Stimulated activated CD4-positive, alpha-beta T cell treated with anti-CD3 and anti-CD28 coated beads, Interleukin-1b, Interleukin-23, amount 100 ng/mL, for 1 hour (primary cell): ENCODE measurements at regions not wholly inside any gene's neighbourhood (a gene's known extent, or its start where the extent isn't known, plus 50 kb on each side); places are given as distances from the start of the nearest gene placed in this dataset.
"Not testable (repeated sequence)": the region's sequence is repeated elsewhere in the genome, so short reads cannot be mapped to it uniquely, and the experiment has no call there.

Experiments
- DNase-seq, 2 donors: peaks; one replicate each; pipeline ENCODE4 v3.0.0-alpha.2; 2020; ENCODE audit warnings: low read depth in 2 of 2

GRCh38 chr11:112697391-112698178 is 263.6 kb upstream of the NCAM1 start:
- DNase-seq = no peak

GRCh38 chr11:112705148-112705547 is 256.1 kb upstream of the NCAM1 start:
- DNase-seq = no peak

DNA sequence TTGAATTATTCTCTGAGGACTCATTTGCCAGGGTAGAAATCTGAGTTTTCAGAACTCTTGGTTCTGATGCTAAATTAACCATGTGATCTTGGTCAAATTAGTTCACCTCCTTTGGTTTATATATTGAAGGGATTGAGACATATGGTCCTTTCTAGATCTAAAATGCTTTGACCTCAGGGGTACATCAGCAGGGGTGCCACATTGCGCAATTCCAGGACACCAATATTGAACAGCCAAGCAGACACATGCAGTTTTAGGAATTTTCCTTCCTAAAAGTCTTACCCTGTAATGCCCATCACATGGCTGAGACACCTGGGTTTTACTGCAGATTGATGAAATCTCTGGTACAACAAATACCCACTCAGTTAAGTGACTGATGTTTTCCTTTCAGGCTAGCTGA is 254.4 kb upstream of the NCAM1 start:
- no peak for DNase-seq

- DNase-seq = not testable (repeated sequence)
Measured at GRCh38 chr11:112714340-112714739, 246.9 kb upstream of the NCAM1 start.

DNA sequence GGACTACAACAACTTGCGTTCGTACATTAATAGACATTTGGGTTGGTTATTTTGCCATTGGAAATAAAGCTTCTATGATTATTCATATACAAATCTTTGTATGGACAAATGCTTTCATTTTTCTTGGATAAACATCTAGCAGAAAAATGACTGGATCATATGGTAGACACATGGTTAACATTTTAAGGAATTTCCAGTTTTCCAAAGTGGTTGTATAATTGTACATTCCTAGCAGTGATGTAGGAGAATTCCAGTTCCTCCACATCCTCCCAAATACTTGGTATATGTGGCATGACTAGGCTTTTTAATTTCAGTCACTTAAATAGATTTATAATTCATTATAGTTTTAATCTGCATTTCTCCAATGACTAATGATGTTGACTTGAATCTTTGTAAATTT is 246.2 kb upstream of the NCAM1 start:
- no peak for DNase-seq

DNA sequence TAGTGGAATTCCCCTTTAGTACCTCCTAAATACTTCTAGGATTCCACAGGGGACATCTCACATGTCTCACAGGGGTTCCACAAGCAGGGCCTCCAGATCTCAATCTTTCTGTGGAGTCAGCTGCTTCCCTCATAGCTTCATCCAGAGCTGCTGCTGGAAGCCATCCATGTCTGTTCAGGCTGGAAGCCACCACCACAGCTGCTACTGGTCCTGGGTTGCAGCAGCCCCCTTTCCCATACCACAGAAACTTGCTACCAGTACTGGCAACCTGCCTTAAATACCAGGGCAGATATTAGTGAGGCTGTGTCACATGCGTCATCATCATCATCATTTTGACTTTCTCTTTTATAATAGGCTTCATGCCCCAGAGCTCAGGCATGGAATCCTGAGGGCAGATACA is 242.7 kb upstream of the NCAM1 start:
- DNase-seq = no peak

DNA sequence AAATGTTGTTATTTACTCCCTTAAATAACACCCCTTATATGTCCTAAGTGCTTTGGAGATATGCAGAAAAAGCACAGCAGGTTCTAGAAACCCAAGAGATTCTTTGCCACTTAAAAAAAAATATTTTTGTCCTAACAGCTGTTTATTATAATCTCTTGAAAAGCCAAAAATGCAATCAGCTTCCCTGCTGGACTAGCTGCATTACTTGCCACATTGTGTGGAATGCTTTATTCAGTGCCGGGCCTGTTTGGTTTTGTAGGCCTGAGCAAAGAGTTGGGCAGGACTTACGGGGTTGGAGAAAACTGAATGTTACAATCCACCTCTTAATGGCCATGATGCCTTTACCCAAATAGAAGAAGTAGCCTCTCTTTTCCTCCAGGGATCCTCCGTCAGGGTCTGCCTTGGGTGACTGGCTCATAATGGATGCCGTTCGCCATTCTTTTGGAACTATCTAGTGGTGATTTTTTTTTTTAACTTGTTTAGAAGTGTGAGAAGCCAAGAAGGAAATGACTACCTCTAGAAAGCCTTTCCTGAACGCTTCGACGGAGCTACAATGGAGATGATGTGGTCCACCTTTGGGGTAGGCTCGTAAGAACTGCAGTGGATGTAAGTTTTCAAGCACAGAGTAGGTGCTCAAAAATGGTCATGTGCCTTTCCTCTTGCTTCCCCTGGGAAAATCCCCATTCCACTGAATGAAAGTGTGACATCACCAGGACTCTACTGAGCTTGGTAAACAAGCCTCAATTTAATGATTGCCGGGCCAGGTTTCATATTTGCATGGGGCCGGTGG is 241.3 kb upstream of the NCAM1 start:
- no peak for DNase-seq

GRCh38 chr11:112722148-112722547 is 239.1 kb upstream of the NCAM1 start:
- no peak for DNase-seq

DNA sequence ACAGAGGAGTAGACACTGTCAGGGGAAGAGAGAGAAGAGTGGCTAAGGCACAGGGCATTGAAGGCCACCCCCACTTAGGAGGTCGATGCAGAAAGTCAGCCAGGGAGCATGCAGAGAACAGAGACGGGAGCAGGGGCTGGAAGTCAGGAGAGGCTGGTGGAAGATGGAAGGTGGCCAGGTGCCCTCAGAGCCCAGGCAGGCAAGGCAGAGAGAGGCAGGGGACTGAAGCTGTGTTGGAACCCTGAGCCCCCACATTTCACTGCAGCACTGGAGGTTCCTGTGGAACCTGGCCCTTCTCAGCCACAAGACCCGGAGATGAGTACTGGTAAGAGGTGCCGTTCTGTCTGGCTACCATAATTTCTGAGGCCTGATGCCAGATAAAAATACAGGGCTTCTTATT is 238.3 kb upstream of the NCAM1 start:
- no peak for DNase-seq

DNA sequence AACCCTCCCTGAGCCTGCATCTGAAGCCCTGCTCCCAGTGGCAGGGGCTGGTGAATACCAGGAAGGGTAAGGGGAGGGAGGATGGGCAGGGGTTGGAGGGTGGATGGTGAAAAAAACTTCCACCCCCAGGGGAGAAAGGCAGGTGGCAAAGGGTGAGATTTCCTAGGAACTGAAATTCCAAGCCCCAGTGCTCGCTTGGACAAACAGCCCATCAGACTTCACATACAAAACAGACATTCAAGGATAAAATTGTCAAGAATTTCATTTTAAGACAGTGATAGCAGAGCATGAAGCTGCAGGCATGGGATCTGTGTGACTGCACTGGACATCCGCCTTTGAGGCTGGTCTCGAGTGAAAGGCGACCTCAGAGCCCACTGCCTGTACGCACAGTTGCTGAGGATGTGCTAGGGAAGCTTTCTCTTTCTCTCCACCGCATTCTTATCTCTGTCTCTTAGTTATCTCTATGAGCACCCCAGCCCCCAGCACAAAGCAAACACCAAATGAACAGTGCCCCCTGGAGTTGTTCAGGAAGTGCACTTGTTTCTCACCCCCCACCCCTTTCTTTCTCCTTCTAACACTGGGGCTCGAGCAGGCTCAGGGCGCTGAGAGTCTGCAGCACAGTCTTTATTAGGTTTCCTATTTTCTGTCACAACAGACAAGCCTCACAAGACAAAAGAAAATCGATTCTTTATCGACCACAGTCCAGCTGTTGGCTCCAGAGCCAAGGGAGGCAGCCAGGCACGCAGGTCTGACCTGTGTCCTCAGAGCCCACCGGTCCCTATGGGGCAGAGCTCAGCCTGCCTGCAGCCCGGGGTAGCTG is 237.3 kb upstream of the NCAM1 start:
- no peak for DNase-seq

GRCh38 chr11:112724496-112724790 is 236.8 kb upstream of the NCAM1 start:
- no peak for DNase-seq

DNA sequence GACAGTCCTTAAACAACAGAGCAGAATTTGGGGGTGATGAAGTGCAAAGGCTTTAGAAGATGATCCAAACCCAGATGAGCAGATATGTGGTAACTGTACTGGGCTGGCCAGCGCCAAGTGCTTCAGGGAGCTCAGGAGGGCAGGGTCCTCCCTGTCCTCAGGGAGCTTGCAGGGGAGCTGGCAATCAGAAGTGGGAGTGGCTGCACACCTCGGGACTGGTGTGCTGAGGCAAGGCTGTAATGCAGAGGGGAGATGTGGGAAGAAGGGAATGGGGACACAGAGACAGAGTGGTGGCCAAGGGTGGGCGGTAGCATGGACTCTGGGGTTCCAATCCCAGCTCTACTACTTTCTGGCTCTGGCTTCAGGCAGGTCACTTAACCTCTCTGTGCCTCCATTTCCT is 235.6 kb upstream of the NCAM1 start:
- DNase-seq = no peak

- DNase-seq = no peak
Measured at GRCh38 chr11:112727341-112727841, 233.8 kb upstream of the NCAM1 start.

DNA sequence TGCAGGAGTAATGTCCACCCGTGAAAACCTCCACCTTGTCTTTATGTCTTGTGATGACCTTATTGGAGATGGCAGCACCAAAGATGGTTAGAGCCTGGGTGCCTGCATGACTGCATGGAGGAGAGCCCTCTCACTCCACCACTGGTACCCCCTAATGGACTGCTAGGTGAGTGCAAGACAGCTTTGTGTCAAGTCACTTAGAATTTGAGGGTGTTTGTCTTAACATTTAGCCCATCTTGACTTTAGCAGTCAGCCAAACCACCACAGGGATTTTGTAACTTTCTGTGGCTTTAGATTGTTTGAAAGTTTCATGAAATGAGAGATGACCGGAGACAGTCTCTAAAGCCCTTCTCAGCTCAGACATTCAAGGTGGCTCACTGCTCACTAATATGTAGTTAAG is 232.9 kb upstream of the NCAM1 start:
- DNase-seq = no peak

DNA sequence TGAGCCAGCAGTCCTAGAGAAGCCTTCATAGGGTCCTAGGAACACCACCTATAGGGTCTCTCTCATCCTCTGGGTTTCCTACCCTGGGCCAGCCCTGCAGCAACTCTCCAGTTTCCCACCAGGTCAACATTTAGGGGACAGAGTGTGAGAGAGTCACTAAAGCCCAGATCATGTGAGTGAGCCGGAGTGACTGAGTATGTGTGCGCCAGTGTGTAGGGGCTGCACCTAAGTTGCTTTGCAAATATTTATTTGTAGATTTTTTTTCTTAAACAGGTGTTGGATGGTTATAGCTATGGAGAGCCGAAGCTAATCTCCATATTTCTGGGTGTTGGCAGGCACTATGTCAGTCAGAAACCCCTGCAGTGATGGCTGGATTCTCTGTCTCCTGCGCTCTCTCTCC is 232.5 kb upstream of the NCAM1 start:
- no peak for DNase-seq

DNA sequence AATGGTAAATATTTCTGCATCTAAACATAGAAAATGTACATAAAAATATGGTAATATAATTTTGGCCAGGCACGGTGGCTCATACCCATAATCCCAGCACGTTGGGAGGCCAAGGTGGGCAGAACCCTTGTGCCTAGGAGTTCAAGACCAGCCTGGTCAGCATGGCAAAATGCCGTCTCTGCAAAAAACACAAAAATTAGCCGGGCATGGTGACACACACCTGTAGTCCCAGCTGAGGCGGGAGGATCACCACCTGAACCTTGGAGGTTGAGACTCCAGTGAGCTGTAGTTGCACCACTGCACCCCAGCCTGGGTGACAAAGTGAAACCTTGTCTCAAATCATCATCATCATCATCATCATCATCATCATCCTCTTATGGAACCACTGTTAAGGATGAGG is 230.6 kb upstream of the NCAM1 start:
- no peak for DNase-seq

- no peak for DNase-seq
Measured at GRCh38 chr11:112731538-112731937, 229.7 kb upstream of the NCAM1 start.

GRCh38 chr11:112732031-112732430 is 229.2 kb upstream of the NCAM1 start:
- DNase-seq = no peak

- DNase-seq = no peak
Measured at GRCh38 chr11:112734207-112734606, 227.0 kb upstream of the NCAM1 start.

GRCh38 chr11:112735470-112735869 is 225.8 kb upstream of the NCAM1 start:
- DNase-seq = no peak

DNA sequence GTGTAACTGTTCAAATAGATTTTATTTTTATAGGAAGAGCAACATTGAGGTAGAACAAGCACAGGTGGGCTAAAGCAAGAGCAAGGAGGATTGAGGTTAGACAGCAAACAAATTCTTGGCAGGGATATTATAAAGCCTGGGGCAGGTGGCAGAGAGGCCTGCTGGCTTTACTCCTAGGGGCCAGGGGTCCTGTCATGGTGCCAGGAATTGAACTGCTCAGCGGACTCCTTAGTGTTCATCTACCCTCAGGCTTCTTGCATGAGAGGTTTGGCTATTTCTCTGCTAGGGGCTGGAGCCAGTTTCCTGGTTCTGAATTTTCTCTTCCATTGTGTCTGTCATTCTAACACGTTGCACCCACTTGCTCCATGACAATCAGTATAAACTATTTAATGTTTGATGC is 217.2 kb upstream of the NCAM1 start:
- no peak for DNase-seq

GRCh38 chr11:112745973-112746372 is 215.2 kb upstream of the NCAM1 start:
- DNase-seq = no peak
